Small intestine (tissue), 7 donors: ENCODE measurements at regions not wholly inside any gene's neighbourhood (a gene's known extent, or its start where the extent isn't known, plus 50 kb on each side); places are given as distances from the start of the nearest gene placed in this dataset.
A peak's percentile ranks its signal among the peaks of the same experiment; 100 is the strongest.

ENCODE experiments used
- DNase-seq, 2 donors: peaks; one replicate each; pipeline versions ENCODE4 v3.0.0 to v3.0.0-alpha.2; 2013
- FAIRE-seq: peaks from 2 replicates; lab custom pipeline; 2012; peaks lifted over from hg19 to GRCh38; lab: Jason Lieb, UNC
- H3K27ac ChIP-seq, 3 donors: one replicate each; pipeline ENCODE4 v1.5.1; 2013; ENCODE audit warnings: low read length in 2 of 3, mild to moderate bottlenecking in 2 of 3, control low read depth in 1 of 3, inconsistent platforms in 1 of 3, low read depth in 1 of 3, moderate library complexity in 1 of 3
- H3K27me3 ChIP-seq, 3 donors: one replicate each; pipeline ENCODE4 v1.6.1; 2013; ENCODE audit warnings: low read length in 3 of 3, inconsistent platforms in 1 of 3; ENCODE audit not compliant: control insufficient read depth in 3 of 3, insufficient read depth in 3 of 3
- H3K36me3 ChIP-seq, 3 donors: one replicate each; pipeline ENCODE4 v1.6.1; 2013; ENCODE audit warnings: low read length in 3 of 3, inconsistent platforms in 1 of 3, low read depth in 1 of 3, mild to moderate bottlenecking in 1 of 3, moderate library complexity in 1 of 3; ENCODE audit not compliant: control insufficient read depth in 3 of 3, insufficient read depth in 2 of 3
- H3K4me1 ChIP-seq, 3 donors: one replicate each; pipeline ENCODE4 v1.6.1; 2013; ENCODE audit warnings: low read length in 2 of 3, inconsistent platforms in 1 of 3, low read depth in 1 of 3, mild to moderate bottlenecking in 1 of 3, moderate library complexity in 1 of 3; ENCODE audit not compliant: control insufficient read depth in 3 of 3, insufficient read depth in 2 of 3
- H3K4me3 ChIP-seq, 3 donors: one replicate each; pipeline ENCODE4 v1.5.1; 2013; ENCODE audit warnings: low read length in 3 of 3, control low read depth in 1 of 3, inconsistent platforms in 1 of 3, low read depth in 1 of 3, mild to moderate bottlenecking in 1 of 3, moderate library complexity in 1 of 3
- H3K9me3 ChIP-seq, 2 donors: one replicate each; pipeline ENCODE4 v1.6.1; 2013; ENCODE audit warnings: low read depth in 1 of 2, low read length in 1 of 2; ENCODE audit not compliant: control insufficient read depth in 2 of 2, insufficient read depth in 1 of 2
- WGBS, 3 donors: extraction: QIAGEN DNeasy Blood & Tissue Kit; methylation state at CpG; one replicate each; pipeline ENCODE4 v1.1.7; 2013; 5-methylcytosine and 5-hydroxymethylcytosine counted together
- donor health status: healthy with polysubstance abuse.
- donor health status: control.
- donor health status: control.
- donor health status: Bipolar disorder and iron deficiency.
- donor health status: healthy.

GRCh38 chrX:110989447-110989846 is 106.5 kb upstream of the PAK3 start:
- H3K4me3 ChIP-seq: no peak overlapping the region
- FAIRE-seq (no peak), DNase-seq (peak in 1 of 2 donors; percentile 0)
- no peaks in the 10 kb centered on the region for H3K9me3 ChIP-seq
- no peak overlapping the region for H3K27ac ChIP-seq
- no peaks in the 10 kb centered on the region for H3K27me3 ChIP-seq
- H3K36me3 ChIP-seq: no peaks in the 10 kb centered on the region
- 28 to 59% (median 39%) methylated on average over 3 of the region's 3 CpGs for WGBS, 3 donors
- H3K4me1 ChIP-seq: no peaks in the 10 kb centered on the region

- Histone ChIP-seq H3K27ac (no peak overlapping the region), H3K27me3 (no peaks in the 10 kb centered on the region), H3K36me3 (no peaks in the 10 kb centered on the region), H3K4me3 (no peak overlapping the region), H3K9me3 (no peaks in the 10 kb centered on the region), H3K4me1 (no peaks in the 10 kb centered on the region)
- no peak for DNase-seq
- WGBS, 3 donors: 22 to 54% (median 30%) methylated on average over 3 of the region's 3 CpGs
- no peak for FAIRE-seq
Observed at GRCh38 chrX:110987292-110987691, 108.7 kb upstream of the PAK3 start.

GRCh38 chrX:110985470-110985869 is 110.5 kb upstream of the PAK3 start:
- WGBS, 3 donors: 13 to 27% (median 17%) methylated on average over 2 of the region's 2 CpGs
- H3K9me3 ChIP-seq: no peaks in the 10 kb centered on the region
- FAIRE-seq: no peak
- no peaks in the 10 kb centered on the region for H3K36me3 ChIP-seq
- H3K27ac ChIP-seq: no peak overlapping the region
- no peaks in the 10 kb centered on the region for H3K27me3 ChIP-seq
- H3K4me1 ChIP-seq: no peaks in the 10 kb centered on the region
- no peak for DNase-seq
- H3K4me3 ChIP-seq: no peak overlapping the region

GRCh38 chrX:110983024-110983423 is 113.0 kb upstream of the PAK3 start:
- Histone ChIP-seq H3K9me3 (no peaks in the 10 kb centered on the region), H3K36me3 (no peaks in the 10 kb centered on the region), H3K4me1 (no peaks in the 10 kb centered on the region), H3K27me3 (no peaks in the 10 kb centered on the region), H3K27ac (no peak overlapping the region), H3K4me3 (no peak overlapping the region)
- DNase-seq (no peak), FAIRE-seq (no peak)
- WGBS, 3 donors: 29 to 56% (median 39%) methylated on average over 2 of the region's 2 CpGs

- H3K27ac ChIP-seq: no peak overlapping the region
- DNase-seq: no peak
- no peaks in the 10 kb centered on the region for H3K27me3 ChIP-seq
- no peak overlapping the region for H3K4me3 ChIP-seq
- WGBS, 3 donors: 93 to 96% (median 94%) methylated on average over 1 of the region's 1 CpG
- no peaks in the 10 kb centered on the region for H3K9me3 ChIP-seq
- H3K36me3 ChIP-seq: no peaks in the 10 kb centered on the region
- H3K4me1 ChIP-seq: no peaks in the 10 kb centered on the region
- no peak for FAIRE-seq
Observed at GRCh38 chrX:110966839-110967238, 129.2 kb upstream of the PAK3 start.

- H3K9me3 ChIP-seq: no peaks in the 10 kb centered on the region
- no peaks in the 10 kb centered on the region for H3K36me3 ChIP-seq
- H3K27ac ChIP-seq: no peak overlapping the region
- H3K4me3 ChIP-seq: no peak overlapping the region
- H3K27me3 ChIP-seq: no peaks in the 10 kb centered on the region
- DNase-seq (no peak), FAIRE-seq (no peak)
- no peaks in the 10 kb centered on the region for H3K4me1 ChIP-seq
- 63 to 92% (median 85%) methylated on average over 1 of the region's 1 CpG for WGBS, 3 donors
Observed at GRCh38 chrX:110966091-110966454, 129.9 kb upstream of the PAK3 start.

GRCh38 chrX:110965409-110966090 is 130.4 kb upstream of the PAK3 start:
- H3K36me3 ChIP-seq: no peaks in the 10 kb centered on the region
- no peaks in the 10 kb centered on the region for H3K4me1 ChIP-seq
- no peaks in the 10 kb centered on the region for H3K27me3 ChIP-seq
- no peak overlapping the region for H3K27ac ChIP-seq
- DNase-seq (no peak), FAIRE-seq (no peak)
- no peaks in the 10 kb centered on the region for H3K9me3 ChIP-seq
- no peak overlapping the region for H3K4me3 ChIP-seq
- 72 to 88% (median 81%) methylated on average over 4 of the region's 4 CpGs for WGBS, 3 donors

GRCh38 chrX:110964786-110965185 is 131.2 kb upstream of the PAK3 start:
- 68 to 89% (median 74%) methylated on average over 4 of the region's 4 CpGs for WGBS, 3 donors
- FAIRE-seq: no peak
- no peaks in the 10 kb centered on the region for H3K9me3 ChIP-seq
- H3K4me3 ChIP-seq: no peak overlapping the region
- H3K36me3 ChIP-seq: no peaks in the 10 kb centered on the region
- H3K27ac ChIP-seq: no peak overlapping the region
- H3K27me3 ChIP-seq: no peaks in the 10 kb centered on the region
- H3K4me1 ChIP-seq: no peaks in the 10 kb centered on the region
- DNase-seq: no peak

GRCh38 chrX:110962451-110962850 is 133.5 kb upstream of the PAK3 start:
- H3K27me3 ChIP-seq: no peaks in the 10 kb centered on the region
- no peaks in the 10 kb centered on the region for H3K36me3 ChIP-seq
- WGBS, 3 donors: 66 to 79% (median 71%) methylated on average over 2 of the region's 2 CpGs
- no peaks in the 10 kb centered on the region for H3K4me1 ChIP-seq
- no peak for DNase-seq
- no peak for FAIRE-seq
- H3K4me3 ChIP-seq: no peak overlapping the region
- H3K9me3 ChIP-seq: no peaks in the 10 kb centered on the region
- H3K27ac ChIP-seq: no peak overlapping the region
